CD1c-positive myeloid dendritic cell (primary cell): ENCODE measurements at regions not wholly inside any gene's neighbourhood (a gene's known extent, or its start where the extent isn't known, plus 50 kb on each side); places are given as distances from the start of the nearest gene placed in this dataset.
"Not testable (repeated sequence)": the region's sequence is repeated elsewhere in the genome, so short reads cannot be mapped to it uniquely, and the experiment has no call there.

Source experiments
- DNase-seq: peaks from one replicate; pipeline ENCODE4 v3.0.0-alpha.2; 2016; ENCODE audit errors: extremely low spot score

DNA sequence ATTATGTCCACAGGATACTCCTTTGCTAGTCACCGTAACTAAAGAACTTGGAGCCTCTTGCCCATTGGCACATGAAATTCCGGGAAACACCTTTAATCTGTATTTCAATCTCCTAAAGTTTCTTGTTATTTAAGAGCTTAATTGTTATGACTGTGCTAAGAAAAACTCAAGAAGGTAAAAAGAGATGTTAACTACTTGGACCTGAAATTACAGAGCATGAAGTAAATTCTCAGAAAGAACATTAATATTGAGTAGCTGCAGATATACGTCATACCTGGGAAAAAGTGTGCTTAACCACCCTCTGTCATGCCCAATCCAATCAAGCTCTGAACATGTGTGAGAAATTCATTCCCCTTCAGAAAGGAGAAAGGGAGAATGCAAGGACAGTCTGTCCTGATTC, 394.9 kb upstream of the PTGER4 start:
- DNase-seq = no peak

DNA sequence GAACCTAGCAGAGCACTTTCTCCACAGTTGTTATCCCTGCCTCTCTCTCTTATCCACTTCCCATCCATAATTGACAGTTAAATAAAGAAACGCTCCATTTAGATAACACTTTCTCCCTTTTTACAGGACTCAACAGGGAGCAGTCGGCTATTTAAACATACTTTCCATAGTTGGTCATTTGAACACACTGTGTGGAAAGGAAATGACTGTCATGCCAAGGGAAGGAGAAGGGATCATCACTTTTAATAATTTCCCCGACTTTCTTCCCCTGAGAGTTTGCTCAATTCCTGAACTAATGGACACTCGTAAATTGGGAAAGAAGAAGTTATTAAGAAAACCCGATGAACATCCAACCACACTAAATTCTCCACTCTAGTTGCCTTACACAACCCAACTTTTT, 400.8 kb upstream of the PTGER4 start:
- DNase-seq = no peak

DNA sequence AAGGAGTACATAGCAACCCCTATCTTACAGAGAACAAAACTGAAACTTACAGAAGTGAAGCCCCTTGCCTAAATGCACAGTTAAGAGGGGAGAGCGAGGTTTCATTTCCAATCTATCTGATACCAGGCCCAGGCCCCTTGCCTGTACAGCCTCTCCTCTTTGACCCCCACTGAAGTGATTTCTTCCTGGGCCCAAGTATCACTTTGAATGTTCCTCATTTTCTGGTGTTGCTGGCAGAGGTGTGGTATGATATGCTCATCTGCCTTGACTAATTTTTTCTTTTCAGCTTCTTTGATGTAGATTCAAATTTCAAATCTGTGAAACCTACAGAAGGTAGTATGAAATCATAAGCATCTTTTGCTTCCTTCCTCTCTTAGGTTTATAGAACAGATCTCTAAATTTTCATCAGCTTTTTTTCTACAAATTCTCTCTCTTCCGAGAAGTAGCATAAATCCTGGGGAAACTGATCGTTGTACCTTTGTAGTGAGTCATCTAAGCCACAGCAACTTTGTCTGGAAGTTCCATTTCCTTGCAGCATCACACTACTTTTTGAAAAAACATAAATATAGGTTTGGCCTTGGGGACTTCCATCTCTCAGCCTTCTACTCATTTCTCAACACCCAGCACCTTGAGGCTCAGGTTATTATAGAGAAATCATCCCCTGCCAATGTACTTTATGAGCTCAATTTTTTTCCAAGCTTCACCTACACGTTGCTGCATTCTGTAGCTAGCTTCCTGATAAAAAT, 402.4 kb upstream of the PTGER4 start:
- no peak for DNase-seq

DNA sequence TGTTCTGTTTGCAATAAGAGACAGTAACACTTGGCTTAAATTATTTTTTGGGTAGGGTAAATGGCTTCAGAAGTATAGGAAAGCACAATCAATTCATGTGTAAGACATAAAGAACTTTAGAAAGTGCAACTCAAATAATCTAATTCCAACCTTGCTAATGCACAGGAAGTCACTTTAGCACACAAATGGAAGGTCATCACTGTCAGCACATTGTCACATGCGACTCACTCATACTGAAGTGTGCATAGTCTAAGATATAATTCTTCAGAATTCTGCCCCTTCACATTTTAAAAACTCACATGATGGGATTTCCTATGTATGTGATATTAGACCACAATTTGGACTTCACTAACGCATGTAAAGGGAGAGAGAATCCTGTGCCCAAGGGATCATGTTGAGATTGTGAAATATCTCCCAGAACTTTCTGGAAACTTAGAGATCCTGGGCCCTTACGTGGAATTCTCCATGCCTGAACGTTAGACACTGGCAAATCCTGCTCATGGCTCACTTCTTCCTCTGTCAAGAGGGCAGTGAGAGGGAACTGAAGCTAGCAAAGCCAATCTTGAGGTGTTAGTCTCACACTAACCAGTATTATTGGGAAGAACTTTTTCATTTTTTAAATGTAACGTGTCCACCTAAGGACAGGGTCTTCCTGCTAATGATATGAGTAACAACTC, 403.2 kb upstream of the PTGER4 start:
- DNase-seq = no peak

DNA sequence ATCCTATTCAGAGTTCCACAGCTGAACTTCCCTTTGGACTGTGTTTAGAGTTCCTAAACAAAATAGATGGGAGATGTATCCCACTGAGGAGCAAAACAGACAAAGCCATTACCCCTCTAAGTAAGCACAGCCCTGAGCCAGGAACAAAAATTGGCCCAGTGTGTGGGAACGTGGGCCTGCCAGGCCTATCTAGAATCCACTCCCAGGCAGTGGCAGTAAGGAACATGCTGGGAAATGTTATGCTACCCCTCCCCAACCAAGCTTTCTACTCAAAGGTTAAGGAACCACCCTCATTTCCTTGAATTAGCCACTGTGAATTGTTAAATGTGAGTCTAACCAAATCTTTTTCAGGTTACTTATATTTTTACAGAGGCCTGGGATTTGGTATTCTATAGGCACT, 405.1 kb upstream of the PTGER4 start:
- no peak for DNase-seq

DNA sequence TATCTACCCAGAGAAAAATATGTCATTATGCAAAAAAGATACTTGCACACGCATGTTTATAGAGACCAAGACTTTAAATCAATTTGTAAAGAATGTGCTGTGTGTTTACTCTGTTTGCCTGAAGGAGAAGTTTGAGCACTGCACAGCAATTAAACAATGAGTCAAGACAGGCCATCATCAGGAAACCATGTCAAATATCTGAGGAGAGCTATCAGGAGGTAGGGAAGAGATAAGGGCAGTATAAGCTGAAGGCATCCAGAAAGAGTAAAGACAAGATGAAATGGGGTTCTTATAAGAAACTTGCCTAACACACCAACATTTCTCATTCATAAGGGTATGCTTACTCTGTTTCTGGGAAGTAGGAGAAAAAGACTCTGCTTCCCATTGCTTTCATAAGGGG, 405.8 kb upstream of the PTGER4 start:
- no peak for DNase-seq

DNA sequence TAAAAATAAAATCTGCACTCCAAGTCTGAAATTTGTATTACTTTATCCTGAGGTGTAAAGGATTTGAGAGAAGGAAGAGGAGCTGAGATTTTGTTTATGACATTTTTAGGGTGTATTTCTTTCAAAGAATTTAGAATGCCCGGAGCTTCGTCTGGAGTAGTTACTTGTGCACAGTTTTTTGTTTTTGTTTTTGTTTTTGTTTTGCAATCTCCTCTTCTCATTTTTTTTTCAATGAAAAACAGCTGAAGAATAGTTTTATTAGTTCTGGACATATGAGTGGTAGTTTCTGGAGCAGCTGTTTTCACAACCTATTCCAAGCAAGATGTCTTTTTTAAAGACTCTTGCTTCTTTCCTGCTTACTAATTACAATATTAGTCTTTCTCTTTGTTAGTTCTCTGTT, 408.2 kb upstream of the PTGER4 start:
- no peak for DNase-seq

DNA sequence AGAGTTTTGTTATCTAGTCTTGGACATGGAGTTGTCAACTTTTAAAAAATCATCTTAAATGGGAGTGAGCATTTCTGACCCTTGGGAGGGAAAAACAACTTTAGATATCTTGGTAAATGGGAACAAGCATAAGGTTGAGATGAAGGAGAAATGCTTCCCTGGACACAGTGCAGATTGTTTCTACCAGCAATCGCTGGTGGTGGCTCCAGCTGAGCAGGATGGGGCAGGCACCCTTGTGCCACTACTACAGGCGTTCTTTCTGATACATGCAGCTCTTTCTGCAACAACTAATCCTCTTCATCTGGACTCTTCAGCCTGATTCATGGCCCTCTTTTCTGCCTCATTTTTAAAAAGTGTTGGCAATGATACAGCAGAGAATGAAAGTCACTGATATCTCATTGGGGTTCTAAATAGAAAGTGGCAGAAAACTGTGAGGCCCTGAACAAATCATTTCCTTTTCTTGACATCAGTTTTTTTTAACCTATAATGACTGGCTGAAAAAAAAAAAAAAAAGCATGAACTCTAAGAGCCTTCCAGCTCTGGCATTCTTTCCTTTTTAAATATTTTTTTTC, 409.4 kb upstream of the PTGER4 start:
- no peak for DNase-seq

DNA sequence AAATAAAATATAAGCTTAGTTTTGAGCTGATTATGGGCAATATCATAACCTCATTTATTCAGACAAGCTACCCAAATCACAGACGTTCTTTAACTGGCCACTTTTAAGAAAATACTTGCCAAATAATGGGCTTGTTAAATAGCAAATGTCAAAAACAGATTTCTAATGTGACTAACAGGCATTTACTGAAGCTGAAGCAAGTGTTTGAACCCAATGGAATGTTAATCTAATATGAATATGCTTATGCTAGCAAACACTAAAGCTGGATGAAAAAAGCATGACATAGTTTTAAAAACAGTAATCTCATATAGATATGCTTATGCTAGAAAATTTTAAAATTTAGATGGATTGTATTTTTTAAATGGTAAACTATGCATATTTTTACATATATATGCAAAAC, 411.6 kb upstream of the PTGER4 start:
- DNase-seq = no peak

DNA sequence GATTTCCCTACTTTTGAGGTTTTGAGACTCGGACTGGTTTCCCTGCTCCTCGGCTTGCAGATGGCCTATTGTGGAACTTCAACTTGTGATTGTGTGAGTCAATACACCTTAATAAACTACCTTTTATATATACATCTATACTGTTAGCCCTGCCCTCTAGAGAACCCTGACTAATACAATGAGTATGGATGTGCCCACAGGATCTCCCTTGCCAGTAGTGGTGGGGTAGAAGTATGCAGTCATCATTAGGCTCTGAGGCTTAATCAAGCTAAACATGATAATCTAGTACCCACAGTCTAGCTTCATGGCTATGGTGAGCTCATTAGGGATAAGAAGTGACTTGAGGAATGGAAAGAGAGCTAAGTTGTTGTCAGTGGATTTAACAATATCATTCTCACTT, 412.8 kb upstream of the PTGER4 start:
- DNase-seq = no peak

DNA sequence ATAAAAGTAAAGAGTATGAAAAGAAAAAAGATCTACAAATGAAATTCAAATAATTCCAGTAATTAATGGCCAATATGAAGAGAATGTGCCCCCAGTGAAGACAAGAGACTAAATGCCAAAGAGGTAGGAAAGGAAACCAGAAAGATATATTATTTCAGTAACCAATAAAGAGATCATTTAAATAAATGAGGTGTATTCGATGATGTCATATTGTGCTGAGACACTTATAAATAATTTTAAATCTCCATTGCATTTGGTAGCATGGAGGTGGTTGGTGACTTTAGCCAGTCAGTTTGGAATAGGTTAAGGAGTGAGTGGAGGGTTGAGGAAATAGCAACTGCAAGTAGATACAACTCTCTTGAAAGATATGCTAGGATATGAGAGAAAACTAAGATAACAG, 417.7 kb upstream of the PTGER4 start:
- no peak for DNase-seq

DNA sequence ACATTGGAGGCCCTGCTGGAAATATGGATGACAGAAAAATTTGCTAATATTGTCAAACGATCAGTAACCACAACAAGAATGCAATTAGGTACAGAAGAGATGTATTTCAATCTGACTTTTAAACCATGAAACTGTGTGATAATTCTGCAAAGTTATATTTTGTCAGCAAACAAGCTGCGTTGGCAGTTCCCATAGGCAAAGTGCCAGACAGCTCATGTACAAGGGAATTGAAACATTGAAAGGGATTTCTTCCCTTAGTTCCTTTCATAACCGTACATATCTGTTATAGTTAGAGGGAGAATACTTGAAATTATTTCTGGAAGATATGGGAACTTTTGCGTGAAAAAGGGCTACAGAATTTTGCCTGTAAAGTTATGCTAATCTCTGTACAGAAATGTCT, 419.4 kb upstream of the PTGER4 start:
- no peak for DNase-seq

DNA sequence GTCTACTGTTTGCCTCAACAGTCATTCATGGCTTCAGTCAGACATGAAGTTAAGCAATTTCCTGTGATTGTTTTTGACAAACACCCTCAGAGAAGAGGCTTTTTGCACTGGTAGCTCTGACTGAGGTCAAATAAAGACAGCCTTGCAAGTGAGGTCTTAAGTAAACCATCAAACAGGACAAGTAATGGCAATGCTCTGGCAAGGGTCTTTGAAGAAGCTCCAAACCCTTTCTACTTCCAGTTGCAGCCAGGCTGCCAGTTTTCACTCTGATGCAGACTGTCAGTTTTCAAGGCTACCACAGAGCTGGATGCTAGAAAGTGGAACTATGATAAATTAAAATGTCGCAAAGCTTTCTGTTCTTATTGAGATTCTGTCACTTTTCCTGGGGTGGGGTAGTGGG, 421.5 kb upstream of the PTGER4 start:
- peak; percentile 35 for DNase-seq

DNA sequence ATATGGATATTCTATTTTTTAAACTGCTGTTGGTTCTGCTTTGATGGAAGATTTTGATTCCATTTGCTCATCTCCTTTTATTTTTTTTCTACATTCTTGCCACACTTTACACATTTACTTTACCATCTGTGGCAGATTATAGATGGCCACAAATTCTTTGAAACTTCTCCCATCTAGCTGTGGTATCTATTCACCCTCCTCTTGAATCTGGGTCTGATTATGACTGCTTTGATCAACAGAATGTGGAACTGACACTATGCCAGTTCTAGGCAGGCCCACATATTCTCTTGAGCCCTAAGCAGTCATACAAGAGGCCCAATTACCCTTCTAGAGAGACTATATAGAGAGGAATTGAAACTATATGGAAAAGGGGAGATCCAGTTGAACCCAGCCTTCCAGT, 439.0 kb upstream of the PTGER4 start:
- no peak for DNase-seq

DNA sequence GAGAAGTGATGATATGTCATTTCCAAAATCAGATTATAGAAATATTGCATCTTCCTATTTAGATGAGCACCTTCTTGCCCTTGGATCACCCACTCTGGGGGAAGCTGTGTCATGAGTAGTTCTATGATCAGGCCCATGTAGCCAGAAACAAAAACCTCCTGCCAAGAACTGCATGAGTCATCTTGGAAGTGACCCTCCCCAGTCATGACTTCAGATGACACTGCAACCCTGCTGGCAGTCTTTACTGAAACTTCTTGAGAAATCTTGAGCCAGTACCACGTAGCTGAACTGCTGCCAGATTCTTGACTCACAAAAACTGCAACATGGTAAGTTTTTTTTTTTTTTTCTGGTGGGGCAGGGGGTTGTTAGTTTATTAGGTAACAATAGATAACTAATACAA, 439.6 kb upstream of the PTGER4 start:
- peak; percentile 10 for DNase-seq

DNA sequence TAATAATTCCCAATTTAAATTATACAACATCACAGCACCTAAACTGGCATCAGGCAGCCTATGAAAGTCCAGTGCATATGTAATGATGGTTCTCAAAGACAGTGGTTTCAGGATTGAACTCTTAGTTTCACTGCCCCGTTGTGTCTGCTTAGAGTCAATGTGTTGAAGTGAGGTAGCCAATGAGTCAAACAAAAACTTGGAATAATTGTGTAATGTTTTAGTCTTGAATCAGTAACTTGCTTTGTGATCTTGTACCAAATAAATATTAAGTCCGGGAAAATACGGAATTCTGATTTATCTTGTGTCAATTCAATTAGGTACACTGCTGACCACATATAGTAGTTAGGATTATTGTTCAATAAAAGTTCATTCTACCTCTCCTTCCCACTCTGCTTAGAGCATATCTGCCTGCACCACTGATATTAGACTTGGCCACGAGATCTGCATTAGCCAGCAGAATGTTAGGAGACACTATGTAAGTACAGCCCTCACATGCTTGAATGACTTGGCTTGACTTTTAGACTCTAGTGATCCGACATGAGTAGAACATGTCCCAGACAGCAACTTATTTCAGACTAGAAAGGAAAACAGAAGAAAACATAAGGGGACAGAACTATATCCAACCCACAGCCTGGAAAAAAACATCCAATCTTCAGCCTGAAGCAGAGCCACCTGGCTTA, 441.5 kb upstream of the PTGER4 start:
- no peak for DNase-seq

DNA sequence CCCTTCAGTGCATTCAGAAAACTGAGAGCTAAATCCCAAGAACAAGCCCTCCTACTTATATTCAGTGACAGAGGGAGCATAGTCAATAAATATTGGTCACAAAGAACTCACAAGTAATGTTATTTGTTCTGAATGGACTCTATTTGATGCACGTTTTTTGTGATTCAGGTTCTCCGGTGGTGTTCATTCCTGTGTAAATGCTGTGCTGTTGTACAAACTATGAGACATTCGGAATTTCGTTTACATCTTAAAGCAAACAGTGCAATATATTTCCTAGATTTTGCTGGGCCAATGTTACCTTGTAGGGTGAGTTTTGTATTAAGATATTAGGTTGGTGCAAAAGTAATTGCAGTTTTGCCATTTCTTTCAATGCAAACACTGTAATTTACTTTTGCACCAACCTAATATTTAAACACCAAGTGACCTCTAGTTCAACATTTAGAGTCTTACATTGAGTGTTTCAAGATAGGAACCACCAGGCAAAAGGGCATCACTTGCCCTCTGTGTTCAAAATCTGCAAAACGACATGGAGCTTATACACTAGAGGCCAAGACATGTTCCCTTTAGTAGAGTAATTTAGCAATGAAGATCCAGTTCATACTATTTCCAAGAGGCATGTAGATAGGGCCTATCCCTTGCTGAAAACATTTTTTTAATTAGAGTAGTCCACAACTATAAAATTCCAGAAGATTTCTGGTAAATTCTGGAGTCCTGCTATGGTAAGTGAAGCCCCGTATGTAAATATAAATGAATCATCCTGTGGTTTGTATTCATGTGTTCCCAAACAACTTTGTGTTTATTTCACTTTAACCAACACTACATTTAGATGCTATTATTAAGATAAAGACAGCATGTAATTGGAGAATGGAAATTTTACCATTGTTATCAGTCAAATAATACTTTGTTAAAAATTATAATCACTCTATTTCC, 444.0 kb upstream of the PTGER4 start:
- DNase-seq = no peak

DNA sequence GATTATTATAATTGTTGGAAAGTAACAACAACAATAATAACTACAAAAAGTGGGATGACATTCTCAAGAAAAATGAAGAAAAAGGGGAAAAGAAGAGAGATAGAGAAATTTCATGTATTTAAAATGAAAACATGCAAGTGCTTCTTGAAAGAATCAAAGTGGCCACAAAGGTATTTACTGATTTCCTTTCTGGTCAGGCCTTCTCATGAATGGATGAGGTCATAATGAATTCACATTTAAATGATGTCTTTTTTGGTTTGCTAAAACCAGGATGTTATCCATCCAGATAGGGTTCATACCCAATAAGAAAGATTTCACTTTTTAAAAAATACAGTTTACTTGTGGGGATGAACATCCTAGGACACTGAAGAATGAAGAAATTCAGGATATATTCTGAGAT, 446.4 kb upstream of the PTGER4 start:
- no peak for DNase-seq

DNA sequence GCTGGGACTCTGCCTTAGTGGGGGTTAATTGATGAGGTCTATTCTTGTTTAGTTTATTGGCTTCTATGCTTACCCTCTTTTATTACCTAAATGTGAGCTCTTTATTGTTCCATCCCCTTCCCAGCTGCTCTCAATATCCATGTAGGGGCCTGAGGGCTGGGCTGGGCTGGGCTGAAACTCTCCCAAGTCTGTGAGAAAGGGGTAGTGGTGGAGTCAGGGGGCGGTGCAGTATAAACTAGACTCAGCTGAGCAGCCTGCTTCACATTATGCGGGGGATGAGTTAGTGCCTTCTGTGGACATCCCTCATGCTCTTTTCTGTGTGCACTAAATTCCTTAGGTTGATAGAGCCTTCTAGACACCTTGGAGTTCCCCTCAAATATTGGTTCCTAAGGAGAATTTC, 451.8 kb upstream of the PTGER4 start:
- no peak for DNase-seq

DNA sequence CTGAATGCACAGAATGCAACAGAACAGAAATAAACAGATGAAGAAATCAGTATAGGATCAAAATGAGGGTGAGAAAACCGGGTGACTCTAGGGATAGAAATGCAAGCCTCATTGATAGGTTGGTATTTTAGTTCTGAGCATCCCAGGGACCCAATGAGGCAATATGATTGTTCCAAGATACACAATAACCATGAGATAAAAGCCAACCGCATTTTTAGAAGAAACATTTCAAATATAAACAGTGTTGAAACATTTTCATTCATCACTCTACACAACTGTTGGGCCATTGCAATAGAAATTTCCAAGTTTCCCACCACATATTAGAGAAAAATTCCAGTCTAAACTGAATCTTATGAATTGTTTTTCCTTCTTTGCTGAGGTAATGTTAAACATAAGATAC, 452.3 kb upstream of the PTGER4 start:
- no peak for DNase-seq

DNA sequence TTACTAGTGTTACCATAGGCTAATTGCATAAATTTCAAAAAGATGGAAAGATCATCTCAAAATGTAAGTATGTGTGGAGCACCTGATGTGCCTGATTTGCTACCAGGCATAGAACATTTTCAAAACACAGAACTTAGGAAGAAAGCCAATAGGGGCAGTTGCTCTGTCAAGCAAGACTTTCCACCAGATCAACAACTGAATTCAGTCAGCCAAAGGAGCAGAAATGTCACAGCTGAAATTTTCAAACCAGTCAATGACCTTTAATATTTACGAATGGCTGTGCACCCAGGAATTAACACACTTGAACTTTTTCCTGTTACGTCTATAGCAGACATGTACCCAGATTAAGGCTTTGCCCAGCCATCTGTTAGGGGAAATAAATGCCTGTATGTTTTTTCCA, 452.8 kb upstream of the PTGER4 start:
- no peak for DNase-seq

DNA sequence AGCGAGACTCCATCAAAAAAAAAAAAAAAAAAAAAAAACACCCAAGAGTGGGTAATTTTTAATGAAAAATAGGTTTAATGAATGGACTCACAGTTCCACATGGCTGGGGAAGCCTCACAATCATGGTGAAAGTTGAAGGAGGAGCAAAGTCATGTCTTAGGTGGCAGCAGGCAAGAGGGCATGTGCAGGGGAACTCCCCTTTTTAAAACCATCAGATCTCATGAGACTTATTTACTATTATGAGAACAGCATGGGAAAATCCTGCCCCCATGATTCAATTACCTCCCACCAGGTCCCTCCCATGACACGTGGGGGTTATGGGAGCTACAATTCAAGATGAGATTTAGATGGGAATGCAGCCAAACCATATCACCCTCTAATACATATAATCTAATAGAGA, 454.6 kb upstream of the PTGER4 start:
- not testable (repeated sequence) for DNase-seq
